ENCODE measurements at regions not wholly inside any gene's neighbourhood (a gene's known extent, or its start where the extent isn't known, plus 50 kb on each side); places are given as distances from the start of the nearest gene placed in this dataset.

GRCh38 chr6:133047065-133047665 lies 194.0 kb upstream of the EYA4 start:
- DNase-seq = no peak
- H3K27ac ChIP-seq (ENCODE audit: low read length) = no peak overlapping the region
- no peaks in the 10 kb centered on the region for H3F3A ChIP-seq (ENCODE audit: insufficient read depth, low read length)
- no peaks in the 10 kb centered on the region for H3K9me3 ChIP-seq (replicated peaks; ENCODE audit: insufficient read depth, low read length)
- H3K4me1 ChIP-seq (ENCODE audit: low read length) = no peaks in the 10 kb centered on the region; the same call in 1 of the 2 replicates
- H3K79me2 ChIP-seq (ENCODE audit: low read length) = no peaks in the 10 kb centered on the region
- no peak overlapping the region for H2AFZ ChIP-seq (ENCODE audit: low read length)
- H3K36me3 ChIP-seq (replicated peaks; ENCODE audit: insufficient read depth, low read length) = no peaks in the 10 kb centered on the region
- no peaks in the 10 kb centered on the region for H3K9me2 ChIP-seq (replicated peaks; ENCODE audit: insufficient read depth, low read length)
- H3K9ac ChIP-seq (ENCODE audit: low read length) = no peak overlapping the region
- H3K4me3 ChIP-seq (ENCODE audit: low read length) = no peak overlapping the region
- H4K20me1 ChIP-seq (ENCODE audit: insufficient read depth, low read length) = no peaks in the 10 kb centered on the region
- TF ChIP-seq EZH2phosphoT487 (IDR thresholded peaks at IDR 0.05; ENCODE audit: low read length) = no peak
- TF ChIP-seq CTCF (IDR thresholded peaks at IDR 0.05; ENCODE audit: low read length) = no peak
- no peak for TF ChIP-seq EZH2 (optimal IDR thresholded peaks at IDR 0.05; ENCODE audit: low read depth, low read length)
- H3K4me2 ChIP-seq (ENCODE audit: low read depth, low read length) = no peak overlapping the region
- H3K27me3 ChIP-seq (replicated peaks; ENCODE audit: insufficient read depth, low read length) = no peaks in the 10 kb centered on the region

- H3K79me2 ChIP-seq (ENCODE audit: low read length) = no peaks in the 10 kb centered on the region
- peak; percentile 64 for DNase-seq
- H3K4me3 ChIP-seq (ENCODE audit: low read length) = no peak overlapping the region
- no peaks in the 10 kb centered on the region for H3K9me3 ChIP-seq (replicated peaks; ENCODE audit: insufficient read depth, low read length)
- no peak overlapping the region for H3K9ac ChIP-seq (ENCODE audit: low read length)
- H3K9me2 ChIP-seq (replicated peaks; ENCODE audit: insufficient read depth, low read length) = no peaks in the 10 kb centered on the region
- no peak overlapping the region for H2AFZ ChIP-seq (ENCODE audit: low read length)
- no peaks in the 10 kb centered on the region for H3K27me3 ChIP-seq (replicated peaks; ENCODE audit: insufficient read depth, low read length)
- no peaks in the 10 kb centered on the region for H3F3A ChIP-seq (ENCODE audit: insufficient read depth, low read length)
- H4K20me1 ChIP-seq (ENCODE audit: insufficient read depth, low read length) = no peaks in the 10 kb centered on the region
- H3K4me1 ChIP-seq (ENCODE audit: low read length) = no peaks in the 10 kb centered on the region; the same call in 1 of the 2 replicates
- H3K36me3 ChIP-seq (replicated peaks; ENCODE audit: insufficient read depth, low read length) = no peaks in the 10 kb centered on the region
- TF ChIP-seq CTCF (IDR thresholded peaks at IDR 0.05; ENCODE audit: low read length) (no peak), EZH2 (optimal IDR thresholded peaks at IDR 0.05; ENCODE audit: low read depth, low read length) (no peak), EZH2phosphoT487 (IDR thresholded peaks at IDR 0.05; ENCODE audit: low read length) (no peak)
- no peak overlapping the region for H3K4me2 ChIP-seq (ENCODE audit: low read depth, low read length)
- peak overlapping the region; percentile 15; the same call in 1 of the 2 replicates for H3K27ac ChIP-seq (ENCODE audit: low read length)
These were observed 193.5 kb upstream of the EYA4 start for GRCh38 chr6:133047706-133048105.

- Histone ChIP-seq H3K9me3 (replicated peaks; ENCODE audit: insufficient read depth, low read length) (no peaks in the 10 kb centered on the region), H4K20me1 (ENCODE audit: insufficient read depth, low read length) (no peaks in the 10 kb centered on the region)
- no peak for DNase-seq
These were observed 189.9 kb upstream of the EYA4 start for GRCh38 chr6:133051240-133051639.

More at GRCh38 chr6:133051240-133051639, 189.9 kb upstream of the EYA4 start:
- Histone ChIP-seq H3F3A (ENCODE audit: insufficient read depth, low read length) (no peaks in the 10 kb centered on the region), H3K27ac (ENCODE audit: low read length) (no peak overlapping the region), H3K4me1 (ENCODE audit: low read length) (no peaks in the 10 kb centered on the region; the same call in 1 of the 2 replicates), H3K9me2 (replicated peaks; ENCODE audit: insufficient read depth, low read length) (no peaks in the 10 kb centered on the region), H3K4me3 (ENCODE audit: low read length) (no peak overlapping the region), H3K79me2 (ENCODE audit: low read length) (no peaks in the 10 kb centered on the region), H3K27me3 (replicated peaks; ENCODE audit: insufficient read depth, low read length) (no peaks in the 10 kb centered on the region), H3K4me2 (ENCODE audit: low read depth, low read length) (no peak overlapping the region), H2AFZ (ENCODE audit: low read length) (no peak overlapping the region), H3K36me3 (replicated peaks; ENCODE audit: insufficient read depth, low read length) (no peaks in the 10 kb centered on the region), H3K9ac (ENCODE audit: low read length) (no peak overlapping the region)
- TF ChIP-seq CTCF (IDR thresholded peaks at IDR 0.05; ENCODE audit: low read length) (no peak), EZH2 (optimal IDR thresholded peaks at IDR 0.05; ENCODE audit: low read depth, low read length) (no peak), EZH2phosphoT487 (IDR thresholded peaks at IDR 0.05; ENCODE audit: low read length) (no peak)
